ENCODE measurements at regions not wholly inside any gene's neighbourhood (a gene's known extent, or its start where the extent isn't known, plus 50 kb on each side); places are given as distances from the start of the nearest gene placed in this dataset.

GRCh38 chr1:220342853-220343252 is 70.6 kb upstream of the RAB3GAP2 start:
- ChIA-PET CTCF (interaction anchor here (1.0 kb wide), 1 partner anchor 10 kb away, joined by 3 read pairs; no protein-coding TSS in a partner anchor), POLR2A (interaction anchor here (0.6 kb wide), 1 partner anchor 295 kb away, joined by 6 read pairs; no protein-coding TSS in a partner anchor)
- no peak for TF ChIP-seq CTCF (IDR thresholded peaks at IDR 0.05; ENCODE audit: control extremely low read depth, extremely low read depth, low read depth, missing control alignments)
- no peak for DNase-seq (ENCODE audit: extremely low spot score)

GRCh38 chr1:220341126-220341525 is 68.9 kb upstream of the RAB3GAP2 start:
- ChIA-PET CTCF (no interaction called here), POLR2A (no interaction called here)
- no peak for TF ChIP-seq CTCF (IDR thresholded peaks at IDR 0.05; ENCODE audit: control extremely low read depth, extremely low read depth, low read depth, missing control alignments)
- no peak for DNase-seq (ENCODE audit: extremely low spot score)

GRCh38 chr1:220339581-220339980 is 67.3 kb upstream of the RAB3GAP2 start:
- TF ChIP-seq CTCF (IDR thresholded peaks at IDR 0.05; ENCODE audit: control extremely low read depth, extremely low read depth, low read depth, missing control alignments), result no peak
- POLR2A ChIA-PET, result no interaction called here
- no peak for DNase-seq (ENCODE audit: extremely low spot score)
- CTCF ChIA-PET, result interaction anchor here (1.0 to 1.5 kb wide), 2 partner anchors 15 to 23 kb away, joined by 3 read pairs; no protein-coding TSS in a partner anchor

GRCh38 chr1:220338759-220339158 is 66.5 kb upstream of the RAB3GAP2 start:
- POLR2A ChIA-PET, result no interaction called here
- CTCF ChIA-PET, result interaction anchor here (1.0 to 1.5 kb wide), 2 partner anchors 15 to 24 kb away, joined by 3 read pairs; no protein-coding TSS in a partner anchor

GRCh38 chr1:220336391-220337031 is 64.3 kb upstream of the RAB3GAP2 start:
- no peak for TF ChIP-seq CTCF (IDR thresholded peaks at IDR 0.05; ENCODE audit: control extremely low read depth, extremely low read depth, low read depth, missing control alignments)
- no peak for DNase-seq (ENCODE audit: extremely low spot score)
- ChIA-PET CTCF (interaction anchor here (0.6 to 1.6 kb wide), 7 partner anchors 8 to 55 kb away, joined by 3 to 5 read pairs (median 3); no protein-coding TSS in a partner anchor), POLR2A (no interaction called here)

More at GRCh38 chr1:220338759-220339158, 66.5 kb upstream of the RAB3GAP2 start:
- no peak for TF ChIP-seq CTCF (IDR thresholded peaks at IDR 0.05; ENCODE audit: control extremely low read depth, extremely low read depth, low read depth, missing control alignments)
- DNase-seq (ENCODE audit: extremely low spot score), result no peak

GRCh38 chr1:220335668-220336067 is 63.4 kb upstream of the RAB3GAP2 start:
- POLR2A ChIA-PET, result no interaction called here
- no peak for DNase-seq (ENCODE audit: extremely low spot score)
- no peak for TF ChIP-seq CTCF (IDR thresholded peaks at IDR 0.05; ENCODE audit: control extremely low read depth, extremely low read depth, low read depth, missing control alignments)
- CTCF ChIA-PET, result interaction anchor here (1.3 to 1.5 kb wide), 2 partner anchors 14 to 17 kb away, joined by 3 read pairs; no protein-coding TSS in a partner anchor
